ENCODE measurements at regions not wholly inside any gene's neighbourhood (a gene's known extent, or its start where the extent isn't known, plus 50 kb on each side); places are given as distances from the start of the nearest gene placed in this dataset.

- POLR2A ChIA-PET (ENCODE audit: low non-redundant PET): interaction anchor here (0.7 kb wide), 1 partner anchor 660 kb away, joined by 4 read pairs; no protein-coding TSS in a partner anchor
- CTCF ChIA-PET: no interaction called here
- TF ChIP-seq CTCF (conservative IDR thresholded peaks at IDR 0.05; ENCODE audit: low read depth, low read length) (no peak), EZH2 (IDR thresholded peaks at IDR 0.05; ENCODE audit: borderline replicate concordance, low read depth, low read length, poor library complexity, severe bottlenecking) (no peak)
- H3K9me3 ChIP-seq (ENCODE audit: low read depth, low read length, poor library complexity, severe bottlenecking): no peaks in the 10 kb centered on the region
- no peak for DNase-seq (ENCODE audit: low spot score)
- H3K36me3 ChIP-seq (ENCODE audit: insufficient read depth, low read length, poor library complexity, severe bottlenecking): no peaks in the 10 kb centered on the region
- no peaks in the 10 kb centered on the region for H3K4me1 ChIP-seq (ENCODE audit: insufficient read depth, low read length, poor library complexity, severe bottlenecking)
- intact Hi-C loops (cut with micrococcal nuclease; ENCODE audit: unreplicated experiment): no loop called here
- peaks cover 25% of the 10 kb centered on the region for H3K27me3 ChIP-seq (replicated peaks; ENCODE audit: insufficient read depth, low read depth, low read length, poor library complexity)
- no peak overlapping the region for H3K4me3 ChIP-seq (ENCODE audit: low read depth, low read length, poor library complexity, severe bottlenecking)
- BruUV-seq (replicated peaks): no TSS peak
- H3K27ac ChIP-seq (ENCODE audit: low read depth, low read length, poor library complexity, severe bottlenecking): no peak overlapping the region
Observed at GRCh38 chr6:119484598-119484997, 135.0 kb upstream of the MAN1A1 start.

GRCh38 chr6:119483908-119484307 lies 134.3 kb upstream of the MAN1A1 start:
- no peak overlapping the region for H3K4me3 ChIP-seq (ENCODE audit: low read depth, low read length, poor library complexity, severe bottlenecking)
- POLR2A ChIA-PET (ENCODE audit: low non-redundant PET): no interaction called here
- TF ChIP-seq EZH2 (IDR thresholded peaks at IDR 0.05; ENCODE audit: borderline replicate concordance, low read depth, low read length, poor library complexity, severe bottlenecking) (no peak), CTCF (conservative IDR thresholded peaks at IDR 0.05; ENCODE audit: low read depth, low read length) (no peak)
- no peak for DNase-seq (ENCODE audit: low spot score)
- no peaks in the 10 kb centered on the region for H3K4me1 ChIP-seq (ENCODE audit: insufficient read depth, low read length, poor library complexity, severe bottlenecking)
- CTCF ChIA-PET: no interaction called here
- H3K27me3 ChIP-seq (replicated peaks; ENCODE audit: insufficient read depth, low read depth, low read length, poor library complexity): peaks cover 25% of the 10 kb centered on the region
- intact Hi-C loops (cut with micrococcal nuclease; ENCODE audit: unreplicated experiment): no loop called here
- no TSS peak for BruUV-seq (replicated peaks)
- H3K36me3 ChIP-seq (ENCODE audit: insufficient read depth, low read length, poor library complexity, severe bottlenecking): no peaks in the 10 kb centered on the region
- no peaks in the 10 kb centered on the region for H3K9me3 ChIP-seq (ENCODE audit: low read depth, low read length, poor library complexity, severe bottlenecking)
- H3K27ac ChIP-seq (ENCODE audit: low read depth, low read length, poor library complexity, severe bottlenecking): no peak overlapping the region

- intact Hi-C loops (cut with micrococcal nuclease; ENCODE audit: unreplicated experiment): no loop called here
- TF ChIP-seq CTCF (conservative IDR thresholded peaks at IDR 0.05; ENCODE audit: low read depth, low read length) (no peak), EZH2 (IDR thresholded peaks at IDR 0.05; ENCODE audit: borderline replicate concordance, low read depth, low read length, poor library complexity, severe bottlenecking) (no peak)
- no TSS peak for BruUV-seq (replicated peaks)
- Histone ChIP-seq H3K4me3 (ENCODE audit: low read depth, low read length, poor library complexity, severe bottlenecking) (no peak overlapping the region), H3K4me1 (ENCODE audit: insufficient read depth, low read length, poor library complexity, severe bottlenecking) (no peaks in the 10 kb centered on the region), H3K9me3 (ENCODE audit: low read depth, low read length, poor library complexity, severe bottlenecking) (no peaks in the 10 kb centered on the region), H3K27ac (ENCODE audit: low read depth, low read length, poor library complexity, severe bottlenecking) (no peak overlapping the region), H3K36me3 (ENCODE audit: insufficient read depth, low read length, poor library complexity, severe bottlenecking) (no peaks in the 10 kb centered on the region), H3K27me3 (replicated peaks; ENCODE audit: insufficient read depth, low read depth, low read length, poor library complexity) (peaks cover 25% of the 10 kb centered on the region)
- POLR2A ChIA-PET (ENCODE audit: low non-redundant PET): no interaction called here
- CTCF ChIA-PET: no interaction called here
- DNase-seq (ENCODE audit: low spot score): no peak
Observed at GRCh38 chr6:119482850-119483285, 133.3 kb upstream of the MAN1A1 start.
